ENCODE measurements at regions not wholly inside any gene's neighbourhood (a gene's known extent, or its start where the extent isn't known, plus 50 kb on each side); places are given as distances from the start of the nearest gene placed in this dataset.

GRCh38 chr3:59116233-59116537 lies 66.4 kb upstream of the CFAP20DC start:
- no peak for DNase-seq

- DNase-seq, result no peak
Observed at GRCh38 chr3:59115364-59116232, 65.8 kb upstream of the CFAP20DC start.

GRCh38 chr3:59107856-59108815 lies 58.3 kb upstream of the CFAP20DC start:
- peak; percentile 3 for DNase-seq

DNA sequence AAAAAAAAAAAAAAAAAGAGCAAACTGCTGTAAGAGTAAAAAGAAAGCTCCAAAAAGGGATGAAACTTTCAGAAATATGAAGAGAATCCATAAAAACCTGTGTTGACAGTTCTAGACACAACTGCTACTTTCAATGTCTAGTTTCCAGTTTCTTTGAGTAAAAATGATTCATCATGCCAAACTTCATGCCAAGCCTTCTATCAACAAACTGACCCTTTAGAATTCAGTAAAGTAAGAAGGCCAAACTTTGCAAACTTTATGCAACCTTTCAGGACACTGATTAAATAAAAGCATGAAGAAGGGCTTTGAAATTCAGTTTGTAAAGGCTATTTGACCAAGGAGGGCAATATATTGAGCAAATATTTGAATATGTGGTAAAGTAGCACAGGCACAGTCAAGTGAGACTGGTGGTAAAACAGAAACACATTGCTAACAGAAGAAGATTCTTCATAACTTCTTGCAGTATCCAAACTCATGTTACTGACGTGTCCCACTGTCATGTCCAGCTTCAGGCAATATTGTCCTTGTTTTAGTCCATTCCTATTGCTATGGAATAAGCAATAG lies 56.3 kb upstream of the CFAP20DC start:
- peak; percentile 2 for DNase-seq

GRCh38 chr3:59103552-59103951 lies 53.7 kb upstream of the CFAP20DC start:
- no peak for DNase-seq

- no peak for DNase-seq
Observed at GRCh38 chr3:59101231-59101736, 51.5 kb upstream of the CFAP20DC start.
